ENCODE measurements at regions not wholly inside any gene's neighbourhood (a gene's known extent, or its start where the extent isn't known, plus 50 kb on each side); places are given as distances from the start of the nearest gene placed in this dataset.

DNA sequence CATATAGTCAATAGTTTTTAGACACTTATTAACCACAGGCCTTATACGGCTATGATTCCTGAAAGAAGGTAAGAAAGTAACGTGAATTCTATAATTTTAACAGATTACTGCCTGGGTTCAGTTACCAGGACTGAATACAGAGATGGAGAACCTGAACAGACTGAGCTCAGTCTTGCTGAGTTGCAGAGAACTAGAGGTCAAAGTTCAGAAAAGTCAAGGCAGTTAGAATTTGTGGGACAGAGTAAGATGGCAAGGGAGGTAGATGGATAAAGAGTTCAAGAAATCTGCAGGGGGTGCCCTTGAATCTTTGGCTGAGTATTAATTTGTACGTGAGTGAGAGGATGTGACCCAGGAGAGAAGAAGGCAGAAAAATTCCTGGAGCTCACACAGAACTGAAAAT lies 320.1 kb upstream of the MAF start:
- TF ChIP-seq, protein P1, sequence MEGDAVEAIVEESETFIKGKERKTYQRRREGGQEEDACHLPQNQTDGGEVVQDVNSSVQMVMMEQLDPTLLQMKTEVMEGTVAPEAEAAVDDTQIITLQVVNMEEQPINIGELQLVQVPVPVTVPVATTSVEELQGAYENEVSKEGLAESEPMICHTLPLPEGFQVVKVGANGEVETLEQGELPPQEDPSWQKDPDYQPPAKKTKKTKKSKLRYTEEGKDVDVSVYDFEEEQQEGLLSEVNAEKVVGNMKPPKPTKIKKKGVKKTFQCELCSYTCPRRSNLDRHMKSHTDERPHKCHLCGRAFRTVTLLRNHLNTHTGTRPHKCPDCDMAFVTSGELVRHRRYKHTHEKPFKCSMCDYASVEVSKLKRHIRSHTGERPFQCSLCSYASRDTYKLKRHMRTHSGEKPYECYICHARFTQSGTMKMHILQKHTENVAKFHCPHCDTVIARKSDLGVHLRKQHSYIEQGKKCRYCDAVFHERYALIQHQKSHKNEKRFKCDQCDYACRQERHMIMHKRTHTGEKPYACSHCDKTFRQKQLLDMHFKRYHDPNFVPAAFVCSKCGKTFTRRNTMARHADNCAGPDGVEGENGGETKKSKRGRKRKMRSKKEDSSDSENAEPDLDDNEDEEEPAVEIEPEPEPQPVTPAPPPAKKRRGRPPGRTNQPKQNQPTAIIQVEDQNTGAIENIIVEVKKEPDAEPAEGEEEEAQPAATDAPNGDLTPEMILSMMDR (IDR thresholded peaks at IDR 0.05; ENCODE audit: partially characterized antibody, unreplicated experiment) = no peak
- Mint-ChIP-seq H3K4me3 (ENCODE audit: unreplicated experiment) (no peak overlapping the region), H3K36me3 (ENCODE audit: unreplicated experiment) (no peaks in the 10 kb centered on the region), H3K27ac (ENCODE audit: unreplicated experiment) (no peak overlapping the region), H3K4me1 (ENCODE audit: low read depth, unreplicated experiment) (no peaks in the 10 kb centered on the region), H3K27me3 (ENCODE audit: unreplicated experiment) (peaks cover 2% of the 10 kb centered on the region), H3K9me3 (ENCODE audit: unreplicated experiment) (peaks cover 2% of the 10 kb centered on the region)
- DNase-seq = no peak

DNA sequence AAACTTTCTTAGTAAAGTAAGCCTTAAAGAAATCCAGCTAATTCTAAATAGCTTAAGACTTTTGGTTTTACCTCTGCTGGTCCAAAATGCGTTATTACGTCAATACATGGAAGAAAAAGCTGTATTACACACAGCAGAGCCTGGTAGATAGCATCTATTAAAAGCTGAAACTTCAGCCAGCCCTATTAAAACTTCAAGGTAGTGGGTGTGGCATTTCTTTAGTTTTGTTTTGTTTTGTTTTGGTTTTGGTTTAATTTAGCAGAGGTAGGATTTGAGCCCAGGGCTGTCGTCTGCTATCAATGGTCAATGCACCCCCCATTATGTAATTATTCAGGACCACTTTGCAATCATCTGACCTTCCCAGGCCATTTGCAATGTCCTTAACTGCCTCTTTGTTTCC lies 318.4 kb upstream of the MAF start:
- TF ChIP-seq, protein P1 (IDR thresholded peaks at IDR 0.05; ENCODE audit: partially characterized antibody, unreplicated experiment) = no peak
- Mint-ChIP-seq H3K9me3 (ENCODE audit: unreplicated experiment) (peaks cover 2% of the 10 kb centered on the region), H3K4me3 (ENCODE audit: unreplicated experiment) (no peak overlapping the region), H3K4me1 (ENCODE audit: low read depth, unreplicated experiment) (no peaks in the 10 kb centered on the region), H3K27ac (ENCODE audit: unreplicated experiment) (no peak overlapping the region), H3K27me3 (ENCODE audit: unreplicated experiment) (peaks cover 2% of the 10 kb centered on the region), H3K36me3 (ENCODE audit: unreplicated experiment) (no peaks in the 10 kb centered on the region)
- DNase-seq = no peak

DNA sequence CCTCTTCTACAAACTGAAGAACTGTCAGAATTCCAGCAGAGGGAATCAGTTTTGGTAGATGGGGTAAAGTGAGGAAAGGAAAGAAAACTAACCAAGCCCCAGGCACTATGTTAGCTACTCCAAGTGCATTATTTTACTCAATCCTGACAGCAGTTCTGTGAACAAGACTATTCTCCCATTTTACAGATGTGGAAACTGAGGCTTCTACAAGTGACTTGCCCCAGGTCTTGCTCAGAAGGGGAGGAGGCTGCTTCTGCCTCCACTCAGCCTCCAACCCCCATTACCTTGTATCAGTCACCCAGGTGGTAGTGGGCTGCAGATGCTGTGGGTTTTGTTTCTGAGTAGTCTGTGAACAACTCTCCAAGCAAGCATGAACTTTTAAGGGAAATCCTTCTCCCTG lies 315.2 kb upstream of the MAF start:
- no peaks in the 10 kb centered on the region for H3K4me1 Mint-ChIP-seq (ENCODE audit: low read depth, unreplicated experiment)

DNA sequence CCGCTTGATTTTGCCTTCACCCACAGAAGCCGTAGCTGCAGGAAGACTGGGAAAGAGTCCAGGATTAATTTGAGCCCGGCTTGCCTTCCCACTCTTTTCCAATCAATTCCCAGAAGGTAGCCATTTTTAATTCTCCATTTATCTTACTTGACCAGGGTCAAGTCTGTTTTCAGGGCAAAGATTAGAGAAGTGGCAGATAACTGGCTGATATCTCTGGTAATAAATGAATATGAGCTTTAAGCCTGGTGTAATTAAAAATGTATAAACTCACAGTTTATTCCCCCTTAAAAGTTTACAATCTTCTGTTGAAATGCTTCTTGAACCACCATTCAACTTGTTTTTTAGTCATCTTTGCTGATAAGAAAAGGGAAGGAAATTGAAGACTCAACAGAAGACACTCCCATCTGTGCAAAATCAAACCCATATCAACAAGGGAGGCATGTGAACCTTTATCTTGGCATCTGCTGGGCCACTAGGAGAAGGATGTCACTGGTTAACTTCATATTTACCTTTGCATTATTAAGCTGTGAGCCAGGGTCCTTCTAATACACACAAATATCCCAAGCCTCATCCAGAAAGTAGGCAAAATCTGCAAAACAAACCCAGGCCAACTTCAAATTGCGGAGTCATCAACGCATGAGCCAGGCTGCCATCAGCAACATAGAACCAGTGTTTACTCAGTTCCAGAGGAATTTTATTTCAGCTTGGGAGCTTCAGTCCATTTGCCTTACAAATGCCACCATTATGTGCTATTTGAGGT lies 314.6 kb upstream of the MAF start:
- DNase-seq = no peak

More for the DNA sequence above, 315.2 kb upstream of the MAF start:
- Mint-ChIP-seq H3K36me3 (ENCODE audit: unreplicated experiment) (no peaks in the 10 kb centered on the region), H3K9me3 (ENCODE audit: unreplicated experiment) (peaks cover 4% of the 10 kb centered on the region), H3K27ac (ENCODE audit: unreplicated experiment) (no peak overlapping the region), H3K4me3 (ENCODE audit: unreplicated experiment) (no peak overlapping the region), H3K27me3 (ENCODE audit: unreplicated experiment) (peaks cover 3% of the 10 kb centered on the region)
- TF ChIP-seq, protein P1 (IDR thresholded peaks at IDR 0.05; ENCODE audit: partially characterized antibody, unreplicated experiment) = no peak
- no peak for DNase-seq

More for the DNA sequence above, 314.6 kb upstream of the MAF start:
- H3K4me3 Mint-ChIP-seq (ENCODE audit: unreplicated experiment) = no peak overlapping the region
- TF ChIP-seq, protein P1 (IDR thresholded peaks at IDR 0.05; ENCODE audit: partially characterized antibody, unreplicated experiment) = no peak
- peaks cover 4% of the 10 kb centered on the region for H3K9me3 Mint-ChIP-seq (ENCODE audit: unreplicated experiment)
- no peak overlapping the region for H3K27ac Mint-ChIP-seq (ENCODE audit: unreplicated experiment)
- H3K27me3 Mint-ChIP-seq (ENCODE audit: unreplicated experiment) = peaks cover 2% of the 10 kb centered on the region
- no peaks in the 10 kb centered on the region for H3K4me1 Mint-ChIP-seq (ENCODE audit: low read depth, unreplicated experiment)
- no peaks in the 10 kb centered on the region for H3K36me3 Mint-ChIP-seq (ENCODE audit: unreplicated experiment)

Data from glutamatergic neuron (in vitro differentiated cells).